Fibroblast of skin of abdomen (primary cell): ENCODE measurements at regions not wholly inside any gene's neighbourhood (a gene's known extent, or its start where the extent isn't known, plus 50 kb on each side); places are given as distances from the start of the nearest gene placed in this dataset.

Experiments used
- DNase-seq: peaks from one replicate; pipeline ENCODE4 v3.0.0-alpha.2; 2013

GRCh38 chr4:53810643-53811042 is 219.4 kb upstream of the LNX1 start:
- DNase-seq, result no peak

- DNase-seq, result no peak
These were observed 218.5 kb upstream of the LNX1 start for GRCh38 chr4:53809816-53810215.

GRCh38 chr4:53805291-53805690 is 214.0 kb upstream of the LNX1 start:
- no peak for DNase-seq

GRCh38 chr4:53804719-53805118 is 213.4 kb upstream of the LNX1 start:
- DNase-seq, result no peak

- no peak for DNase-seq
These were observed 211.2 kb upstream of the LNX1 start for GRCh38 chr4:53802500-53802899.

- no peak for DNase-seq
These were observed 210.1 kb upstream of the LNX1 start for GRCh38 chr4:53801373-53801772.

- no peak for DNase-seq
These were observed 209.5 kb upstream of the LNX1 start for GRCh38 chr4:53800741-53801140.

- DNase-seq, result no peak
These were observed 201.8 kb upstream of the LNX1 start for GRCh38 chr4:53793096-53793495.

- no peak for DNase-seq
These were observed 199.0 kb upstream of the LNX1 start for GRCh38 chr4:53790286-53790685.

GRCh38 chr4:53788621-53789020 is 197.3 kb upstream of the LNX1 start:
- DNase-seq, result no peak

GRCh38 chr4:53788011-53788410 is 196.7 kb upstream of the LNX1 start:
- no peak for DNase-seq

GRCh38 chr4:53786632-53787031 is 195.3 kb upstream of the LNX1 start:
- DNase-seq, result peak; percentile 85

GRCh38 chr4:53785996-53786395 is 194.7 kb upstream of the LNX1 start:
- DNase-seq, result no peak

GRCh38 chr4:53784112-53784511 is 192.8 kb upstream of the LNX1 start:
- no peak for DNase-seq

- DNase-seq, result no peak
These were observed 192.0 kb upstream of the LNX1 start for GRCh38 chr4:53783208-53783859.

GRCh38 chr4:53782458-53782845 is 191.2 kb upstream of the LNX1 start:
- DNase-seq, result no peak

- DNase-seq, result peak; percentile 32
These were observed 190.6 kb upstream of the LNX1 start for GRCh38 chr4:53781629-53782457.

- DNase-seq, result peak; percentile 27
These were observed 189.6 kb upstream of the LNX1 start for GRCh38 chr4:53780736-53781400.

GRCh38 chr4:53779025-53779424 is 187.7 kb upstream of the LNX1 start:
- peak; percentile 38 for DNase-seq

- DNase-seq, result no peak
These were observed 186.9 kb upstream of the LNX1 start for GRCh38 chr4:53778155-53778554.

- peak; percentile 82 for DNase-seq
These were observed 186.1 kb upstream of the LNX1 start for GRCh38 chr4:53777244-53777984.

- DNase-seq, result no peak
These were observed 184.9 kb upstream of the LNX1 start for GRCh38 chr4:53776141-53776540.

- DNase-seq, result no peak
These were observed 184.1 kb upstream of the LNX1 start for GRCh38 chr4:53775381-53775780.
